GM21390 (cell line): ENCODE measurements at regions not wholly inside any gene's neighbourhood (a gene's known extent, or its start where the extent isn't known, plus 50 kb on each side); places are given as distances from the start of the nearest gene placed in this dataset.
A peak's percentile ranks its signal among the peaks of the same experiment; 100 is the strongest.
"Not testable (repeated sequence)": the region's sequence is repeated elsewhere in the genome, so short reads cannot be mapped to it uniquely, and the experiment has no call there.

ENCODE experiments used
- ATAC-seq: cut with Tn5 transposase; IDR thresholded peaks from one replicate; pipeline ENCODE4 v1.9.1; 2021; ENCODE audit not compliant: unreplicated experiment

- no peak for ATAC-seq
Measured at GRCh38 chr1:240722788-240723187, 110.8 kb upstream of the GREM2 start.

- no peak for ATAC-seq
Measured at GRCh38 chr1:240720976-240721375, 109.0 kb upstream of the GREM2 start.

- ATAC-seq = no peak
Measured at GRCh38 chr1:240719953-240720700, 108.2 kb upstream of the GREM2 start.

- ATAC-seq = not testable (repeated sequence)
Measured at GRCh38 chr1:240716538-240716937, 104.6 kb upstream of the GREM2 start.

- no peak for ATAC-seq
Measured at GRCh38 chr1:240714568-240715292, 102.8 kb upstream of the GREM2 start.

- ATAC-seq = no peak
Measured at GRCh38 chr1:240712014-240712731, 100.2 kb upstream of the GREM2 start.

GRCh38 chr1:240711020-240711419 lies 99.1 kb upstream of the GREM2 start:
- ATAC-seq = no peak

- no peak for ATAC-seq
Measured at GRCh38 chr1:240709676-240710075, 97.7 kb upstream of the GREM2 start.

- ATAC-seq = no peak
Measured at GRCh38 chr1:240706150-240706935, 94.4 kb upstream of the GREM2 start.

GRCh38 chr1:240705579-240705978 lies 93.6 kb upstream of the GREM2 start:
- no peak for ATAC-seq

- no peak for ATAC-seq
Measured at GRCh38 chr1:240701412-240701811, 89.5 kb upstream of the GREM2 start.

- ATAC-seq = no peak
Measured at GRCh38 chr1:240695416-240695815, 83.5 kb upstream of the GREM2 start.

GRCh38 chr1:240693844-240694243 lies 81.9 kb upstream of the GREM2 start:
- ATAC-seq = no peak

GRCh38 chr1:240693036-240693435 lies 81.1 kb upstream of the GREM2 start:
- no peak for ATAC-seq

- ATAC-seq = no peak
Measured at GRCh38 chr1:240691909-240692705, 80.2 kb upstream of the GREM2 start.

GRCh38 chr1:240691501-240691900 lies 79.5 kb upstream of the GREM2 start:
- no peak for ATAC-seq

- ATAC-seq = peak; percentile 68
Measured at GRCh38 chr1:240687820-240688219, 75.9 kb upstream of the GREM2 start.

- no peak for ATAC-seq
Measured at GRCh38 chr1:240683576-240683975, 71.6 kb upstream of the GREM2 start.

- ATAC-seq = no peak
Measured at GRCh38 chr1:240682859-240683242, 70.9 kb upstream of the GREM2 start.

GRCh38 chr1:240682166-240682858 lies 70.4 kb upstream of the GREM2 start:
- ATAC-seq = no peak
